Daoy (cell line): ENCODE measurements at regions not wholly inside any gene's neighbourhood (a gene's known extent, or its start where the extent isn't known, plus 50 kb on each side); places are given as distances from the start of the nearest gene placed in this dataset.

Experiments
- DNase-seq: peaks from one replicate; pipeline ENCODE4 v3.0.0-alpha.2; 2015; ENCODE audit warnings: low read depth

GRCh38 chr18:75538727-75539126, 111.2 kb upstream of the SMIM21 start:
- DNase-seq = no peak

GRCh38 chr18:75533950-75534349, 106.4 kb upstream of the SMIM21 start:
- peak; percentile 37 for DNase-seq

GRCh38 chr18:75533209-75533608, 105.7 kb upstream of the SMIM21 start:
- DNase-seq = no peak

GRCh38 chr18:75531851-75532459, 104.5 kb upstream of the SMIM21 start:
- no peak for DNase-seq

GRCh38 chr18:75531212-75531850, 103.8 kb upstream of the SMIM21 start:
- no peak for DNase-seq

GRCh38 chr18:75530566-75531211, 103.2 kb upstream of the SMIM21 start:
- DNase-seq = peak; percentile 54

- DNase-seq = no peak
Observed at GRCh38 chr18:75530118-75530517, 102.6 kb upstream of the SMIM21 start.

GRCh38 chr18:75529394-75529793, 101.9 kb upstream of the SMIM21 start:
- no peak for DNase-seq

GRCh38 chr18:75527848-75528685, 100.6 kb upstream of the SMIM21 start:
- DNase-seq = no peak

- DNase-seq = no peak
Observed at GRCh38 chr18:75526038-75526437, 98.5 kb upstream of the SMIM21 start.

GRCh38 chr18:75525331-75525730, 97.8 kb upstream of the SMIM21 start:
- no peak for DNase-seq

- DNase-seq = no peak
Observed at GRCh38 chr18:75524841-75525240, 97.3 kb upstream of the SMIM21 start.

GRCh38 chr18:75524181-75524580, 96.7 kb upstream of the SMIM21 start:
- DNase-seq = no peak

GRCh38 chr18:75521816-75522215, 94.3 kb upstream of the SMIM21 start:
- no peak for DNase-seq

- no peak for DNase-seq
Observed at GRCh38 chr18:75518007-75518406, 90.5 kb upstream of the SMIM21 start.

- DNase-seq = no peak
Observed at GRCh38 chr18:75517286-75517685, 89.8 kb upstream of the SMIM21 start.

- DNase-seq = no peak
Observed at GRCh38 chr18:75507636-75508035, 80.1 kb upstream of the SMIM21 start.

GRCh38 chr18:75506913-75507312, 79.4 kb upstream of the SMIM21 start:
- DNase-seq = no peak

- no peak for DNase-seq
Observed at GRCh38 chr18:75504469-75504868, 77.0 kb upstream of the SMIM21 start.

- no peak for DNase-seq
Observed at GRCh38 chr18:75503615-75504014, 76.1 kb upstream of the SMIM21 start.

- no peak for DNase-seq
Observed at GRCh38 chr18:75502286-75502685, 74.8 kb upstream of the SMIM21 start.

GRCh38 chr18:75500545-75500944, 73.0 kb upstream of the SMIM21 start:
- DNase-seq = no peak
